Kidney glomerular epithelial cell (primary cell): ENCODE measurements at regions not wholly inside any gene's neighbourhood (a gene's known extent, or its start where the extent isn't known, plus 50 kb on each side); places are given as distances from the start of the nearest gene placed in this dataset.
"Not testable (repeated sequence)": the region's sequence is repeated elsewhere in the genome, so short reads cannot be mapped to it uniquely, and the experiment has no call there.

Experiments
- DNase-seq: peaks from one replicate; lab custom pipeline; 2025; lab: John Stamatoyannopoulos, UW

GRCh38 chr10:84701370-84701720 is 373.0 kb downstream of the CCSER2 start:
- DNase-seq: no peak

GRCh38 chr10:84704101-84704500 is 375.7 kb downstream of the CCSER2 start:
- no peak for DNase-seq

- DNase-seq: no peak
Observed at GRCh38 chr10:84706431-84706830, 378.0 kb downstream of the CCSER2 start.

- DNase-seq: peak; percentile 12
Observed at GRCh38 chr10:84706875-84707274, 378.5 kb downstream of the CCSER2 start.

DNA sequence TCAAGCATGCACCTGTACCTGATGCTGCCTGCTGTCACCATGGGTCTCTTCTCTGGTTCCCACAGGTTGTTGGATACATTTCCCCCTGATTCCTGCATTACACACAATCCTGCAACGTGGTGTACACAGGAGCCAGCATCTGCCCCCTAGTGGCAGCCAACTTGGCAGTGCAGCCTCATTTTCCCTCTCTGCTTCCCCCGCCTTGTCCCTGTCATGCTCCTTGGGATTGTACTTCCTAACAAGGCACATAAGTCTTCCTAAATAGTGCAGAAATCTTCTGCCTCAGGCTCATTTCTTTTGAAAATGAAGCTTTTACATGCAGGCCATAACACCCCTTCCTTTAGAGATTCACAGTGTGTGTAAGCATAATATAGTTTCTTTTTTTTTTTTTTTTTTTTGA is 387.5 kb downstream of the CCSER2 start:
- peak; percentile 4 for DNase-seq

DNA sequence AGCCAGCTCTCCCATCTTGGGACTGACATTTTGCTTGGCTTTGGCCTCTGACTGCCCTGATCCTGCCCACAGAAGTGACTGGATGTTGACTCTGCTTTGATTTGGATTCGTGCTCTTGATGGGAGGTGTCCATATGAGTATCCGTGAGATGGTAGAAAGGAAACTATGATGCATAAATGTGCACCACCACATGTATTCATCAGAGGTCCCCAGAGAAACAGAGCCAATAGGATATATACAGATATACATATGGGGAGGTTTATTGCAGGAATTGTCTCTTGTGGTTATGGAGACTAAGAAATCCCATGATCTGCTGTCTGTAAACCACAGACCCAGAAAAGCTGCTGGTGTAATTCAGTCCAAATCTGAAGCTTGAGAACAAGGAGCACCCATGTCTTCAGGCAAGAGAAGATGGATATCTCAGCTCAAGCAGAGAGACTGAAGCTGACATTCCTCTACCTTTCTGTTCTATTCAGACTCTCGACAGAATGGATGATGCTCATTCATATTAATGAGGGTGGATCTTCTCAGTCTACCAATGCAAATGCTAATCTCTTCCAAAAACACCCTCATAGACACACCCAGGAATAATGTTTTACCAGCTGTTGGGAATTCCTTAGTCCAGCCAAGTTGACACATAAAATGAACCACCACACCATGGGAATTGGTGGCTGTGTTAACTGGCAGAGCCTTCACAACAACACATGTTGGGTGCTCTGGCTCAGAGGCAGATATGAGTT is 390.7 kb downstream of the CCSER2 start:
- no peak for DNase-seq

DNA sequence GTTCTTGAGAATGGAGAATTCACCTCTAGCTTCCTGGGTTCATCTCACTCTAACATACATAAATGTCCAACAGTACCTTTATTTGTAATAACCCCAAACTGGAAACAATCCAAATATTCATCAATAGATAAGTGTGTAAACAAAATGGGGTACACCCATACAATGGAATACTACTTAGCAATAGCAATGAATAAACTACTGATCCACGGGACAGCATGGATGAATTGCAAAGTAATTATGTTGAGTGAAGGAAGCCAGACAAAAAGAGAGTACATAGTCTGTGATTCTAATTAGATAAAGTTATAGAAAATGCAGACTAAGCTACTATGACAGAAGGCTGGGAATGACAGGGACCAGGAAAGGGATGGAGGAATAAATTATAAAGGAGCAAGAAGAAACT is 391.3 kb downstream of the CCSER2 start:
- DNase-seq: no peak

GRCh38 chr10:84727398-84727797 is 399.0 kb downstream of the CCSER2 start:
- no peak for DNase-seq

GRCh38 chr10:84739126-84739525 is 410.7 kb downstream of the CCSER2 start:
- not testable (repeated sequence) for DNase-seq

GRCh38 chr10:84739641-84740040 is 411.3 kb downstream of the CCSER2 start:
- DNase-seq: no peak

DNA sequence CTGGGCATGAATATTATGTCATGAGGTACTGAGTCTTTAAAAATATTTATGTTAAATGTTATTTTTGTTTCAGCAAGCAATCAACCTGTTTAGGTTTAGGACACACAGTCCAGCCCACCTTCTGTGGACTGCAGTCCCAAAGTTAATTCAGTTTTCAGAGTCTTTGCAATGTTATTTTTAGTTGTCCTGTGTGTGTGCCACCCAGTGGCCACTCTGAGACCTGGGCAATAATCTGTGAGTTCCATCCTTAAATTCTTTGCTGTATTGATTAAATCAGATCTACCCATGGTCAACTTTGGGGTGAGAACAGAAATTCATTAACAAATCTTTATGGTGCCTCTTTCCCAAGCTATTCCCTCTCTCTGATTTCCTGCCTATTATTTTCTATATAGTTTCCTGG is 415.1 kb downstream of the CCSER2 start:
- DNase-seq: no peak

DNA sequence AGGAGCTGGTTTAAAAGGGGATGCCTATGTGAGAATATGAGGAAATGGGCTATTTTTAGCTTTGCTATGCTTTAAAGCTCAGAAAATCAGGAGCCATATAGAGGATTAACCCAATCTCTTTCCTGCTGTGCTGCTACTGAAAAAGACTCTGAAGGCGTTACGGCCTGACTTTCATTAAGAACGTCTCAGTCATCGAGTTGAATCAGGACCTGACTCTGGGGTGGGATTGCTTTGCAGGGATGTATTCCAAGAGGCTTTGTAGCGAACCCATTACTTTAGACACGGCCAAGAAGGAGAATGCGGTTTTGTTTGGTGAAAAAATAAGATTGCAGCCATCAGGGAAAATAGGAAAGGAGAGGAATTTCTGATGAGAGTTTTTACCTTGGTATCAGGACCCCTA is 426.9 kb downstream of the CCSER2 start:
- DNase-seq: no peak

GRCh38 chr10:84756653-84757052 is 428.3 kb downstream of the CCSER2 start:
- not testable (repeated sequence) for DNase-seq

- DNase-seq: not testable (repeated sequence)
Observed at GRCh38 chr10:84761994-84762614, 433.7 kb downstream of the CCSER2 start.

- DNase-seq: no peak
Observed at GRCh38 chr10:84762754-84763394, 434.5 kb downstream of the CCSER2 start.

- DNase-seq: no peak
Observed at GRCh38 chr10:84763965-84764364, 435.6 kb downstream of the CCSER2 start.

DNA sequence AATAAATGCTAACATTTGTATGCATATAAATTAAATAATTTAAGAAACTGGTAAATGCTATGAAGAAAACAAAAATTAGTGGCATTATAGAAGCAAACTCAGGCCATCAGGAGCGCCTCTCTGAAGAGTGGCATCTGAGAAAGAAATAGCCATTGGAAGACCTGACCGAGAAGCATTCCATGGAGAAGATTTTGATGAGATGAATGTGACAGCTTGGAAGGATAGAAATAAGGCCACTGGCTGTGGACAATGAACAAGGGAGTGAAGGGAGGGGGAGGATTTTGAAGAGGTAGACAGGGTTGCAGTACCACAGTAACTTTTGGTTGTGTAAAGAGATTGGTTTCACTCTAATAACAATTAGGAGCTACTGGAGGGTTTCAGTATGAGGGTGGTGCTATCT is 436.7 kb downstream of the CCSER2 start:
- DNase-seq: no peak

- no peak for DNase-seq
Observed at GRCh38 chr10:84765656-84766055, 437.3 kb downstream of the CCSER2 start.

- DNase-seq: no peak
Observed at GRCh38 chr10:84766923-84767322, 438.5 kb downstream of the CCSER2 start.

DNA sequence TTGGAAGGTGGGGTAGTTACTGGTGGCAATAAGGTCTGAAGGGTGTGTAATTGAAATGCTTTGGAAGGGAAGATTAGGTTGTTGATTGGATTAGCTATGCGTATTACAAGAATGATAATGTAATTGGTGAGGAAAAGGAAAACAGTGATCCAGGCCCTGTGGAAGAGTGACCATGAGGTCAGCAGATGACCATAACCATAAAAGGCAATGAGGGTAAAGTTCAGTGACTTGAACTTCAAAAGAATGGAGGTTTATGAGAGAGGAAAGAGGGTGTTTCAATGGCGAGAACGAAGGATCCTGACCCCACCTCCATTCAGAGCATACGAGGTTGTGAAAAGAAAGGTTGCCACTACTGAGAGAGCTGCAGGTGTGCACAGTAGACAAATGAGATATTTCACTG is 439.7 kb downstream of the CCSER2 start:
- no peak for DNase-seq

- no peak for DNase-seq
Observed at GRCh38 chr10:84770824-84771223, 442.4 kb downstream of the CCSER2 start.

DNA sequence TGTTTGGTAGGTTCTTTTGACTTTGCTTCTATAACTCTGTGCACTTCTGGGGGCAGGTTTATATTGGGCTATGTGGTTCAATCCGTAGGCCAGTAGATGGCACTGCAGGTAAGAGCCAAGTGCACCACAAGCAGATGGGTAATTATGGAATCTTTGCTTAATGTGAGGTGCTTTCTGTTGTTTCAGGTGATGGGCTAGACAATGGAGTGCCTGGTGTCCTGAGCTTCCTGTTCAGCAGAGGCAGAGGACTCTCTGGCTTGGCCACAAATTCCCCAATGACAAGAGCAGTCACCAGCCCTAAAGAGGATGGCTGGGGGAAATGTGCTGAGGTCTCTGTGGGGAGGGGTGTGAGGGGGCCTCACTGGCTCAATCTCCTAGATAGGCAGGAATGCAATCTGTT is 455.0 kb downstream of the CCSER2 start:
- DNase-seq: peak; percentile 49

DNA sequence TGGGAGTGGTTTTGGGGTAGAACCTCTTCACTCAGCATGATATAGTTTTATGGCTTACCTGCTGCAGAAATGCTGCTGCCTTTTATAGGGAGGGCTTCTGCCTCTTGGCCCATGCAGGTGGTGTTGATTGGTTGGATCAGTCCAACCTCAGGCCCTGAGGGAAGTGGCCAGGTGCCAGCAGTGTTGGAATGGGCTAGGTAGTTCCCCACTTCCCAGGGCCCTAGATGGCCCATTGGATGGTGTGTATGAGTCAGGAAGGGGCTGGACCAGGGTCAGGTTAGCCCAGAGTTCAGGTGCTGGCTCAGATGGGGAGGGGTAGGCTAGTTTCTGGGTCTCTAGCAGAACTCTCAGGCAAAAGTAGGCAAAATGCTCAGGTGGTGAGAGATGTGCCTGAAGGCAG is 455.5 kb downstream of the CCSER2 start:
- no peak for DNase-seq
